GM20000 (cell line): ENCODE measurements at regions not wholly inside any gene's neighbourhood (a gene's known extent, or its start where the extent isn't known, plus 50 kb on each side); places are given as distances from the start of the nearest gene placed in this dataset.

Source experiments
- DNase-seq: peaks from one replicate; pipeline ENCODE4 v3.0.0; 2012; ENCODE audit warnings: low spot score
- TF ChIP-seq, protein P1 (sequence below): IDR thresholded peaks from 2 replicates; pipeline ENCODE4 v1.5.1; 2012; ENCODE audit warnings: mild to moderate bottlenecking, control low read depth; ENCODE audit errors: extremely low read depth, missing control alignments

DNA sequence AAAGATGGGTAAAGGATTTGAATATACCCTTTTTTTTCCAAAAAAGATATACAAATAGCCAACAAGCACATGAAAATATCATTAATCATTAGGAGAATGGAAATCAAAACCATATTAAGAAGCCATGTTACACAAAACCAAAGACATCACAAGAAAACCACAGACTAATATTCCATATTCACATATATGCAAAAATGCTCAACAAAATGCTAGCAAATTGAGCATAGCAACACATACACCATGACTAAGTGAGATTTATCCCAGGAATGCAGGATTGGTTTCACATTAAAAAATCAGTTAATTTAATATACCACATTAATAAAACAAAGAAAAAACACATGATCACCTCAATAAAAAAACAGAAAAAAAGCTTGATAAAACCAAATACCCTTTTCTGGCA lies 84.7 kb upstream of the LMNTD1 start:
- TF ChIP-seq, protein P1, sequence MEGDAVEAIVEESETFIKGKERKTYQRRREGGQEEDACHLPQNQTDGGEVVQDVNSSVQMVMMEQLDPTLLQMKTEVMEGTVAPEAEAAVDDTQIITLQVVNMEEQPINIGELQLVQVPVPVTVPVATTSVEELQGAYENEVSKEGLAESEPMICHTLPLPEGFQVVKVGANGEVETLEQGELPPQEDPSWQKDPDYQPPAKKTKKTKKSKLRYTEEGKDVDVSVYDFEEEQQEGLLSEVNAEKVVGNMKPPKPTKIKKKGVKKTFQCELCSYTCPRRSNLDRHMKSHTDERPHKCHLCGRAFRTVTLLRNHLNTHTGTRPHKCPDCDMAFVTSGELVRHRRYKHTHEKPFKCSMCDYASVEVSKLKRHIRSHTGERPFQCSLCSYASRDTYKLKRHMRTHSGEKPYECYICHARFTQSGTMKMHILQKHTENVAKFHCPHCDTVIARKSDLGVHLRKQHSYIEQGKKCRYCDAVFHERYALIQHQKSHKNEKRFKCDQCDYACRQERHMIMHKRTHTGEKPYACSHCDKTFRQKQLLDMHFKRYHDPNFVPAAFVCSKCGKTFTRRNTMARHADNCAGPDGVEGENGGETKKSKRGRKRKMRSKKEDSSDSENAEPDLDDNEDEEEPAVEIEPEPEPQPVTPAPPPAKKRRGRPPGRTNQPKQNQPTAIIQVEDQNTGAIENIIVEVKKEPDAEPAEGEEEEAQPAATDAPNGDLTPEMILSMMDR: no peak
- DNase-seq: no peak

DNA sequence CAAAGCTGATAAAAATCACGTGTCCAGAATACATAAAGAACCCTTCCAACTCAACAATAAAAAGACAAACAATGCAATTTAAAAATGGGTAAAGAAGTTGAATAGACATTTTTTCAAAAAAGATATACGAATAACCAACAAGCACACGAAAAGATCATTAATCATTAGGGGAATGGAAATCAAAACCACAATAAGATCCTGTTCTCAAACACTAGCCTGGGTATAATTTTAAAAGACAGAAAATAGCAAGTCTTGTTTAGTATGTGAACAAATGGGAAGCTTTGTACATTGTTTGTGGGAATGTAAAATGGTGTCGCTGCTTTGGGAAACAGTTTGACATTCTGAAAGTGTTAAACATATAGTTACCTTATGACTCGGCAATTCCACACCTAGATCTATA lies 86.3 kb upstream of the LMNTD1 start:
- TF ChIP-seq, protein P1: no peak
- no peak for DNase-seq

DNA sequence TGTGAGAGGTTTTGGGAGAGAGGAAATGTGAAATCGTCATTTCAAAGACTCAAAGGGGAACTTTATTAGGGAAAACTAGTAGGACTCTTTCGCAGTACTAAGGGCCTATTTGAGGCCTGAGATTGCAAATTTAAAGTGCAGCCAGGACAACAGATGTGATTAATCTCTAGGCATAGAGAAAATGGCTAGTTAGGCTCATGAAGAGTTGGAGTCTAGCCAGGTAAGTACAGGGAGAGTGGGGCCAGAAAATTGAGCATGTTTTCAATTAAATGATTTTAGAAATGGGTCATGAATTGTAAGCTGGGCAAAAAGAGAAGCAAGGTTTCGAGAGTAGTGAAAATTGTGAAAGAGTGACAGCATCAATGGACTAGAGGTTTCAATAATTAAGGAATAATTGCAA lies 91.9 kb upstream of the LMNTD1 start:
- TF ChIP-seq, protein P1: no peak
- no peak for DNase-seq

- no peak for DNase-seq
- TF ChIP-seq, protein P1: no peak
Observed at GRCh38 chr12:25645427-25645826, 92.3 kb upstream of the LMNTD1 start.

DNA sequence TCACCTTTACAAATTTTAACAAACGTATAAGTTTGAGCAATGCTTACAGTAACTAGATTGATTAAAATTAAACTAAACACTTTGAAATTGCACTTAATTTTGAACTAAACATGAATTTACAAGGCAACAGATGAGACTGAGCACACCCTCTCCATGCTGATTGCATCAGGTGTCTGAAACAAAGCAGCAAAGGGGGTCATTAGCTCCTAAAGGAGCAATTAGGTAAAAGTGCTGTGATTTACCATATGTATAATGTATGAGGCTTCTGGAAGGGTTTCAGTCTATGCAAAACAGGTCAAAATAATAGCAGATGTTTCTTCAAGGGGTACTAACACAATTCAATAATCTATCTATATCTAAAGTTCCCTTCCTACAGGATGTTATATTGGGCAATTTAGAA lies 98.8 kb upstream of the LMNTD1 start:
- TF ChIP-seq, protein P1: no peak
- DNase-seq: no peak

DNA sequence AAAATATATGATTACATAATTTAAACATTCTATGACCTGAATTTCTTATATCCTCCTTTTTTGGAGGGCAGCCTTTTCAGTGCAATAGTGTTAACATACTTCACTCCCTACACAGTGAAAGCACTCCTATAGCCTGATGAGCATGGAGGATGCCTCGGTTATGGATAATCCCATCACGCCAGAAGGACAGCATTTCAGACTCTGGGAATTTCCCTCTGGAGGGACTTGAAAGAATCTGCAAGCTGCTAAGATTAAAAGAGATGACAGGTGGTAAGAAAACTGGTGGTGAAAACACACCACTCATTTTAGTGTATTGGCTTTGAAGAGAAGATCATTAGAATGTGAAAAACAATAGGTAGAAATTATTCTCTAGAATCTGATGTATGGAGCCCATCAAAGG lies 99.3 kb upstream of the LMNTD1 start:
- TF ChIP-seq, protein P1: no peak
- DNase-seq: no peak

DNA sequence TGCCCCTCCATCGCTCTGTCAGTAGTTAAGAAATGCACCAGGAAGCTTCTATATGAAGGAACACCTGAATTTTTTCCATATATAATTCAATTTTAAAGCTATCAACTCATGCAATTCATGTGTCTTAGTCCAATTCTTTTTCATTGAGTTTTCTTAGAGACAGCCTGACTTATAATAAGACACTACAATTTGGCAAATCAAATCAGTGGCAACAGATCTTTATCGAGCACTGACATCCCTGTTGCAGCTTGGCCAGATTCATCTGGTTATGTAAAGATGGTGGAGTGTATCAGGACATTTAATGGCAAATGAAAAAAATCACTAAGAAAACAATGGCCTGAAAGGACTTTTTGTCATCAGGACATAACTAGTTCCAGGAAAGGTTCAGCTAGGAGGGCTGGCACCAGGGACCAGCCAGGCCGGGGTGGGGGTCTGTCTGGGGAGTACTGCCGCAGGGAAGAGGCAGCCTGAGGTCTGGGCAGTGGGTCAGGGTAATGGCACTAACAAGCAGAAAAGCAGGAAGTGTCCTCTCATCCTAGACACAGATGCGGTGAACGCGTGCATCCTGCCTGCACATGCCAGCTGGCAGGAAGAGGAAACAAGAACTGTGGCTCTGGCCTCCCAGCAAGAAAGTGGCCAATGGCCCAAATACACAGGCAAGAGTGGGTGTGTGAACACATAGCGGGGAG lies 100.5 kb upstream of the LMNTD1 start:
- TF ChIP-seq, protein P1: no peak
- DNase-seq: no peak
